K562 (cell line): ENCODE measurements at regions not wholly inside any gene's neighbourhood (a gene's known extent, or its start where the extent isn't known, plus 50 kb on each side); places are given as distances from the start of the nearest gene placed in this dataset.
A peak's percentile ranks its signal among the peaks of the same experiment; 100 is the strongest.

ENCODE experiments used
- LCOR ChIP-seq: sonication (generic); formaldehyde crosslinking; IDR thresholded peaks from 2 replicates; pipeline ENCODE4 v1.8.0; 2022; ENCODE audit warnings: mild to moderate bottlenecking, missing genetic modification reagents
- MEIS2 ChIP-seq: fragments of 450-650 bp; IDR thresholded peaks from 2 replicates; pipeline ENCODE4 v1.6.1; 2014; ENCODE audit warnings: mild to moderate bottlenecking; ENCODE audit not compliant: partially characterized antibody
- MXI1 ChIP-seq: IDR thresholded peaks from 2 replicates; pipeline ENCODE4 v1.6.1; 2011; ENCODE audit warnings: low read depth, mild to moderate bottlenecking, improper control_type of control experiment, low read length
- NFIC ChIP-seq: fragments of 450-650 bp; IDR thresholded peaks from 2 replicates; pipeline ENCODE4 v1.6.1; 2017; ENCODE audit warnings: mild to moderate bottlenecking, inconsistent platforms
- PKNOX1 ChIP-seq: fragments of 450-650 bp; IDR thresholded peaks from 2 replicates; pipeline ENCODE4 v1.6.1; 2016
- RFX1 ChIP-seq: fragments of 450-650 bp; IDR thresholded peaks from 2 replicates; pipeline ENCODE4 v1.6.1; 2016; ENCODE audit warnings: mild to moderate bottlenecking, moderate library complexity
- SMARCE1 ChIP-seq: fragments of 450-650 bp; IDR thresholded peaks from 2 replicates; pipeline ENCODE4 v1.7.1; 2016; ENCODE audit warnings: mild to moderate bottlenecking
- SRSF3 ChIP-seq: fragments of 200-400 bp; formaldehyde crosslinking; IDR thresholded peaks from 2 replicates; pipeline ENCODE4 v1.6.1; 2016; ENCODE audit warnings: mild to moderate bottlenecking, low read length, moderate library complexity; ENCODE audit not compliant: insufficient read depth
- TCF3 ChIP-seq: sonication (generic); formaldehyde crosslinking; IDR thresholded peaks from 2 replicates; pipeline ENCODE4 v1.4.0; 2020; ENCODE audit warnings: mild to moderate bottlenecking, missing genetic modification reagents
- TRIM24 ChIP-seq, 2 experiments: fragments of 450-650 bp; IDR thresholded peaks; 2 replicates each; pipeline ENCODE4 v1.6.1; 2016
- ZFP1 ChIP-seq: fragments of 450-650 bp; formaldehyde crosslinking; IDR thresholded peaks from 2 replicates; pipeline ENCODE4 v1.4.0; 2020; ENCODE audit warnings: mild to moderate bottlenecking, mixed read lengths
- TF ChIP-seq, protein P1 (sequence below), 2 experiments: fragments of 450-650 bp; formaldehyde crosslinking in 1 of 2; IDR thresholded peaks; 2 replicates each; pipeline versions ENCODE4 v1.4.0 to v1.6.1; 2014 to 2020; ENCODE audit warnings: mild to moderate bottlenecking in 2 of 2, borderline replicate concordance in 1 of 2, low read depth in 1 of 2
- TF ChIP-seq, protein P2 (sequence below): fragments of 250-450 bp; sonication (Bioruptor Pico); IDR thresholded peaks from 2 replicates; pipeline ENCODE4 v1.5.0; 2020; ENCODE audit warnings: mild to moderate bottlenecking
- TF ChIP-seq, protein P3 (sequence below), 2 experiments: IDR thresholded peaks; 2 replicates each; pipeline ENCODE4 v1.6.1; 2011; ENCODE audit warnings: borderline replicate concordance in 1 of 2, control low read depth in 1 of 2, low read depth in 1 of 2, low read length in 1 of 2, mild to moderate bottlenecking in 1 of 2, mixed read lengths in 1 of 2, moderate library complexity in 1 of 2; ENCODE audit not compliant: insufficient read depth in 1 of 2, insufficient read length in 1 of 2, poor library complexity in 1 of 2, severe bottlenecking in 1 of 2; ENCODE audit errors: extremely low read depth in 1 of 2

DNA sequence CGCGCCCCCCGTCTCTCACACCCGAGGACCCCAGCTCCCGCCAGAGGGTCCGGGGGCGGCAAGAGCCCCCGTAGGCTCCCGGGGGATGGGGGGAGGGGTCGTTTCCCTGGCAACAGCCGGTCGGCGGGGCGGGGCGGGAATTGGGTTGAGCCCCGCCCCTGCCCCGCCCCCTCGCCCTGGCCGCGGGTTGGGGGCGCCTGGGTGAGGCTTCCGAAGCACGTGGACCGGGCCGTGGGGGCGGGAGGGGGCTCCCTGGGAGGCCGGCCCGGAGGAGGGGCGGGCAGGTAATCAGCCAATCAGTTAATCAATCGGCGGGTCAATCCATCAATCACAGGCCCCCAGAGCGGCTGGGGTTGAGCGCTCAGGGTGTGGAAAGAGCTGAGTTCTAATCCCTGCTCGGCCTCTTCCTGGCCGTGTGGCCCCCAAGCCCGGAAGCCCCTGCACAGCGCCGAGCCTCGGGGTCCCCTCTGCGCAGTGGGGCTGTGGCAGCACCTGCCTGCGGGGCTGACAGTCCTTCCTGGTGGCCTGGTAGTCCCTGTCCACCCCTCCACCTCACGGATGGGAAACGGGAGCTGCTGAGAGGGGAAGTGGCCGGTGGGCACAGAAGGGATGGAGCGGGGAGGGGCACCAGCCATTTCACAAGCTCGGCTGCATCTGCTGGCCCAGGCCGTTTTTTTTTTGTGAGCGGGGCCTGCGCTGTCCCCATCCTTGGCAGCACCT is 174.2 kb upstream of the IER5L start (continued):
- TF ChIP-seq SMARCE1: no peak
- peak; percentile 63 for TF ChIP-seq PKNOX1
- no peak for TF ChIP-seq LCOR
- TF ChIP-seq MXI1: no peak
- TF ChIP-seq ZFP1 (CRISPR knock-in tag): no peak
- TF ChIP-seq, protein P1, sequence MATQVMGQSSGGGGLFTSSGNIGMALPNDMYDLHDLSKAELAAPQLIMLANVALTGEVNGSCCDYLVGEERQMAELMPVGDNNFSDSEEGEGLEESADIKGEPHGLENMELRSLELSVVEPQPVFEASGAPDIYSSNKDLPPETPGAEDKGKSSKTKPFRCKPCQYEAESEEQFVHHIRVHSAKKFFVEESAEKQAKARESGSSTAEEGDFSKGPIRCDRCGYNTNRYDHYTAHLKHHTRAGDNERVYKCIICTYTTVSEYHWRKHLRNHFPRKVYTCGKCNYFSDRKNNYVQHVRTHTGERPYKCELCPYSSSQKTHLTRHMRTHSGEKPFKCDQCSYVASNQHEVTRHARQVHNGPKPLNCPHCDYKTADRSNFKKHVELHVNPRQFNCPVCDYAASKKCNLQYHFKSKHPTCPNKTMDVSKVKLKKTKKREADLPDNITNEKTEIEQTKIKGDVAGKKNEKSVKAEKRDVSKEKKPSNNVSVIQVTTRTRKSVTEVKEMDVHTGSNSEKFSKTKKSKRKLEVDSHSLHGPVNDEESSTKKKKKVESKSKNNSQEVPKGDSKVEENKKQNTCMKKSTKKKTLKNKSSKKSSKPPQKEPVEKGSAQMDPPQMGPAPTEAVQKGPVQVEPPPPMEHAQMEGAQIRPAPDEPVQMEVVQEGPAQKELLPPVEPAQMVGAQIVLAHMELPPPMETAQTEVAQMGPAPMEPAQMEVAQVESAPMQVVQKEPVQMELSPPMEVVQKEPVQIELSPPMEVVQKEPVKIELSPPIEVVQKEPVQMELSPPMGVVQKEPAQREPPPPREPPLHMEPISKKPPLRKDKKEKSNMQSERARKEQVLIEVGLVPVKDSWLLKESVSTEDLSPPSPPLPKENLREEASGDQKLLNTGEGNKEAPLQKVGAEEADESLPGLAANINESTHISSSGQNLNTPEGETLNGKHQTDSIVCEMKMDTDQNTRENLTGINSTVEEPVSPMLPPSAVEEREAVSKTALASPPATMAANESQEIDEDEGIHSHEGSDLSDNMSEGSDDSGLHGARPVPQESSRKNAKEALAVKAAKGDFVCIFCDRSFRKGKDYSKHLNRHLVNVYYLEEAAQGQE (IDR thresholded peaks at IDR 0.05; ENCODE audit: borderline replicate concordance): no peak
- TF ChIP-seq, protein P1 (CRISPR knock-in tag; IDR thresholded peaks at IDR 0.05; ENCODE audit: low read depth): no peak
- TF ChIP-seq TRIM24 (IDR thresholded peaks at IDR 0.05): no peak
- peak; percentile 12 for TF ChIP-seq MEIS2
- no peak for TF ChIP-seq NFIC
- TF ChIP-seq, protein P2, sequence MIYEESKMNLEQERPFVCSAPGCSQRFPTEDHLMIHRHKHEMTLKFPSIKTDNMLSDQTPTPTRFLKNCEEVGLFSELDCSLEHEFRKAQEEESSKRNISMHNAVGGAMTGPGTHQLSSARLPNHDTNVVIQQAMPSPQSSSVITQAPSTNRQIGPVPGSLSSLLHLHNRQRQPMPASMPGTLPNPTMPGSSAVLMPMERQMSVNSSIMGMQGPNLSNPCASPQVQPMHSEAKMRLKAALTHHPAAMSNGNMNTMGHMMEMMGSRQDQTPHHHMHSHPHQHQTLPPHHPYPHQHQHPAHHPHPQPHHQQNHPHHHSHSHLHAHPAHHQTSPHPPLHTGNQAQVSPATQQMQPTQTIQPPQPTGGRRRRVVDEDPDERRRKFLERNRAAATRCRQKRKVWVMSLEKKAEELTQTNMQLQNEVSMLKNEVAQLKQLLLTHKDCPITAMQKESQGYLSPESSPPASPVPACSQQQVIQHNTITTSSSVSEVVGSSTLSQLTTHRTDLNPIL (CRISPR knock-in tag): no peak
- TF ChIP-seq SRSF3: no peak
- peak; percentile 88 for TF ChIP-seq RFX1
- TF ChIP-seq, protein P3, sequence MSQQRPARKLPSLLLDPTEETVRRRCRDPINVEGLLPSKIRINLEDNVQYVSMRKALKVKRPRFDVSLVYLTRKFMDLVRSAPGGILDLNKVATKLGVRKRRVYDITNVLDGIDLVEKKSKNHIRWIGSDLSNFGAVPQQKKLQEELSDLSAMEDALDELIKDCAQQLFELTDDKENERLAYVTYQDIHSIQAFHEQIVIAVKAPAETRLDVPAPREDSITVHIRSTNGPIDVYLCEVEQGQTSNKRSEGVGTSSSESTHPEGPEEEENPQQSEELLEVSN (IDR thresholded peaks at IDR 0.05; ENCODE audit: borderline replicate concordance in 1 of 2, extremely low read depth in 1 of 2, insufficient read depth in 1 of 2, insufficient read length in 1 of 2, low read depth in 1 of 2, low read length in 1 of 2, poor library complexity in 1 of 2, severe bottlenecking in 1 of 2): peak in 1 of 2 experiments; percentile 25
- no peak for TF ChIP-seq TCF3 (CRISPR knock-in tag)
